CD4-positive, CD25-positive, alpha-beta regulatory T cell (primary cell): ENCODE measurements at regions not wholly inside any gene's neighbourhood (a gene's known extent, or its start where the extent isn't known, plus 50 kb on each side); places are given as distances from the start of the nearest gene placed in this dataset.

Experiments
- ATAC-seq, 2 donors: fragments of 150-1000 bp; cut with Tn5 transposase; one replicate each; pipeline ENCODE4 v1.10.0; 2021; ENCODE audit warnings: low read depth in 2 of 2, moderate number of reproducible peaks in 2 of 2, moderate library complexity in 1 of 2
- DNase-seq, 3 donors: peaks; one replicate each; pipeline versions ENCODE4 v3.0.0 to v3.0.0-alpha.2; 2012 to 2022; ENCODE audit warnings: mixed read lengths in 1 of 3
- H3K27ac ChIP-seq: one replicate; pipeline ENCODE4 v1.7.0; 2013; ENCODE audit warnings: mild to moderate bottlenecking, low read length; ENCODE audit not compliant: insufficient read depth, poor library complexity, severe bottlenecking
- H3K27me3 ChIP-seq: one replicate; pipeline ENCODE4 v1.7.0; 2013; ENCODE audit warnings: low read length; ENCODE audit not compliant: control insufficient read depth, insufficient read depth
- H3K36me3 ChIP-seq: one replicate; pipeline ENCODE4 v1.7.0; 2013; ENCODE audit warnings: mild to moderate bottlenecking, low read length, moderate library complexity; ENCODE audit not compliant: control insufficient read depth, insufficient read depth
- H3K4me1 ChIP-seq: 2 replicates; pipeline ENCODE4 v1.7.0; 2013; ENCODE audit warnings: mild to moderate bottlenecking, low read length; ENCODE audit not compliant: insufficient read depth, control insufficient read depth, poor library complexity, severe bottlenecking
- H3K4me3 ChIP-seq: one replicate; pipeline ENCODE4 v1.7.0; 2013; ENCODE audit warnings: low read depth, mild to moderate bottlenecking, low read length, moderate library complexity
- H3K9me3 ChIP-seq, 2 experiments: 1 replicate in 1 of 2; 2 replicates in 1 of 2; pipeline ENCODE4 v1.7.0; 2013; ENCODE audit warnings: low read length in 2 of 2, mild to moderate bottlenecking in 1 of 2, moderate library complexity in 1 of 2; ENCODE audit not compliant: control insufficient read depth in 2 of 2
- H3K27ac Mint-ChIP-seq, 3 donors: one replicate each; pipeline ENCODE4 v1.8.0; 2020 to 2022; ENCODE audit warnings: mild to moderate bottlenecking in 3 of 3, mixed read lengths in 3 of 3, moderate library complexity in 2 of 3
- H3K27me3 Mint-ChIP-seq: one replicate; pipeline ENCODE4 v1.8.0; 2022; ENCODE audit warnings: mild to moderate bottlenecking, mixed read lengths
- H3K36me3 Mint-ChIP-seq: one replicate; pipeline ENCODE4 v1.8.0; 2020; ENCODE audit warnings: mixed read lengths
- H3K4me1 Mint-ChIP-seq, 4 donors: one replicate each; pipeline ENCODE4 v1.8.0; 2020 to 2022; ENCODE audit warnings: mixed read lengths in 4 of 4, mild to moderate bottlenecking in 1 of 4
- H3K4me3 Mint-ChIP-seq, 4 donors: one replicate each; pipeline ENCODE4 v1.8.0; 2020 to 2022; ENCODE audit warnings: mild to moderate bottlenecking in 4 of 4, mixed read lengths in 4 of 4, moderate library complexity in 3 of 4
- H3K9me3 Mint-ChIP-seq, 7 donors: one replicate each; pipeline ENCODE4 v1.8.0; 2020 to 2022; ENCODE audit warnings: mixed read lengths in 7 of 7, mild to moderate bottlenecking in 3 of 7, moderate library complexity in 2 of 7

DNA sequence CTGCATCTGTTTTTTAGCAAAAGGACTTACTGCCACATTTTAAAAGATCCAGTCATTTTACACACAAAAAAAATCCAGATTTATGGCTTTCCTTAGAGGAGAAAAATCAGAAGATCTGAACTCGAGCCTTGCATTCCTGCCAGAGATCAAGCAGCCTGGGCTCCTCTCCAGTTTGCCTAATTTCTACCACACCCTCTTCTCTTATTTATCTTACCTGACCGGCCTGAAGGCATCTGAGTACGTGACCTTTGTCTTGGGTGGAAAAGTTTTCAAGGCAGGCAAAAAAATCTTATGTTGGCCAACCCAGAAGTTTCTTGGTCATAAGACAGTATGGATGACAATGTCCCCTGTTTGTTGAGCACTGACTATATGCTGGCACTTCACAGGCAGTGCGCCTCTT lies 60.3 kb downstream of the CHRD start:
- no peak for ATAC-seq
- Histone ChIP-seq H3K27me3 (no peaks in the 10 kb centered on the region), H3K4me3 (no peak overlapping the region), H3K4me1 (no peaks in the 10 kb centered on the region), H3K36me3 (no peaks in the 10 kb centered on the region), H3K9me3 (peaks cover 0 to 4% of the 10 kb centered on the region in 2 experiments), H3K27ac (no peak overlapping the region)
- H3K27me3 Mint-ChIP-seq: peaks cover 8% of the 10 kb centered on the region
- H3K27ac Mint-ChIP-seq: no peak overlapping the region
- H3K36me3 Mint-ChIP-seq: no peaks in the 10 kb centered on the region
- no peak overlapping the region for H3K4me3 Mint-ChIP-seq
- peaks cover 0 to 6% (median 0%) of the 10 kb centered on the region in 7 donors for H3K9me3 Mint-ChIP-seq
- peaks cover 0 to 4% (median 1%) of the 10 kb centered on the region in 4 donors for H3K4me1 Mint-ChIP-seq
- DNase-seq: no peak

DNA sequence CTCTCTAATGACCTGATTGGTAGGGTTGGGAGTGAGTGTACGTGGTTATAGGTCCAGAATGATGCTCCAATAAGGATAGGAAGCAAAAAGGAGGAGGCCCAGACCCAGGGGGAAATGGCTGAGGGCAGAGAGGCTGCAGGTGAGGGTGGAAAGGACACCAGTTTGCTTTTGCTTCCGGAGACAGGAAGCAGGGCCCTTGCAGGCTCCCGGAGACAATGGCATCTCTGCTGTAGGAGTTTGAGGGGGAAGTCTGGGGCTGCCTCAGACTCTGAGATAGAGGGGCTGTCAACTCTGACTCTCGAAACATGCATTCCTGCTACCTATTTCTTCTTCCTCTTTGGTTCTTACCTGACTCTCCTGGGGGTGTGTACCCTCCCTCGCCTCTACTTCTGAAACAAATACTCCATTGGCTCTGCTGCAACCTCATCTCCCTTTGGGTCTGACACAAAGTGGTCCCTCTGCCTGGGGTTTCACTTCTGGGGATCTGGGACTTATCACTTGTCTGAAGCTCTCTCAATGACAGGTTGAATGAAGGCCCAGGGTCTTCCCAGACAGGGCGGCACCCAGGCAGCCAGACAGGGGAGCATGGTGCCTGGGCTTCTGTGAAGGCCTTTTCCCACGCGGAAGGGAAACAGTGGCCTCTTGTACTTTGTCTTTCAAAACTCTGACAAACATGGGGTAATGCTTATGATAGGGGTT lies 61.5 kb downstream of the CHRD start:
- no peaks in the 10 kb centered on the region for H3K27me3 ChIP-seq
- peaks cover 0 to 4% of the 10 kb centered on the region in 2 experiments for H3K9me3 ChIP-seq
- no peak overlapping the region for H3K4me3 ChIP-seq
- DNase-seq: peak in 1 of 3 donors; percentile 13
- no peak for ATAC-seq
- Mint-ChIP-seq H3K4me1 (peaks cover 0 to 4% (median 1%) of the 10 kb centered on the region in 4 donors), H3K36me3 (no peaks in the 10 kb centered on the region), H3K27me3 (peaks cover 4% of the 10 kb centered on the region), H3K9me3 (peaks cover 0 to 6% (median 0%) of the 10 kb centered on the region in 7 donors), H3K27ac (no peak overlapping the region), H3K4me3 (no peak overlapping the region)
- no peaks in the 10 kb centered on the region for H3K4me1 ChIP-seq
- H3K27ac ChIP-seq: no peak overlapping the region
- no peaks in the 10 kb centered on the region for H3K36me3 ChIP-seq

DNA sequence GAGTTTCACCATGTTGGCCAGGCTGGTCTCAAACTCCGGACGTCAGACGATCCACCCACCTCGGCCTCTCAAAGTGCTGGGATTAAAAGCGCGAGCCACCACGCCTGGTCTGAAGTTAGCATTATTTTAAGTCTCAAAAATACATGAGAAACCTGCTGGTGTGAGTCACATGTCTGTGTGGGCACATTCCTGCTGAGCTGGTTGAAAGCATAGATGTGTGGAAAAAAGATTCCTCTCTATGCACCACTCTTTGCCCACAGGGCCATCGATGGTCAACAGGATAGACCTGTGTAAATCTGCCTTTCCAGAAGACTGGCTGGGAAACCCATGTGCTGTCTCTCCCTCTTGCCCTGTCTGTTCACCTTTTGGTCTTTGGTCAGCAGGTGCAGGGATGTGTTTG lies 63.5 kb downstream of the CHRD start:
- H3K27ac Mint-ChIP-seq: no peak overlapping the region
- DNase-seq: no peak
- no peaks in the 10 kb centered on the region for H3K36me3 Mint-ChIP-seq

DNA sequence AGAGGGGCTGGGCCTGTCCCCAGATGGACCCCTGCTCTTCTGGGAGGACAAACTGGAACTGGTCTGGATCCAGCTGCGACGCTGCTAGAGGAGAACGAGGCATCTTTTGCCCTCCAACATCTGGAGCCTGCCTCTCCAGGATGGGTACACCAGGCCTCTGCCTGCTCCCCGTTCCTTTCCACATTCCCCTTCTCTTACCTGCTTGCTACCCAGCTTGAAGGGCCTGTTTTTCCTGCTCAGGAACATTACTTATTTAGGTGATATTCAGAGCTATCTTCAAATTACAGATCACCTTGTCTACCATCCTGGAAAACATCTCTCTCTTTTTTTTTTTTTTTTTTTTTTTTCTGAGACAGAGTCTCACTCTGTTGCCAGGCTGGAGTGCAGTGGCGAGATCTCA lies 64.0 kb downstream of the CHRD start:
- Histone ChIP-seq H3K27me3 (no peaks in the 10 kb centered on the region), H3K4me3 (no peak overlapping the region), H3K27ac (no peak overlapping the region), H3K9me3 (no peaks in the 10 kb centered on the region), H3K36me3 (no peaks in the 10 kb centered on the region), H3K4me1 (no peaks in the 10 kb centered on the region)
- peaks cover 4% of the 10 kb centered on the region for H3K27me3 Mint-ChIP-seq
- DNase-seq (no peak), ATAC-seq (no peak)
- H3K27ac Mint-ChIP-seq: no peak overlapping the region
- no peak overlapping the region for H3K4me3 Mint-ChIP-seq
- H3K36me3 Mint-ChIP-seq: no peaks in the 10 kb centered on the region
- H3K9me3 Mint-ChIP-seq: peaks cover 0 to 2% (median 0%) of the 10 kb centered on the region in 7 donors
- peaks cover 0 to 4% (median 1%) of the 10 kb centered on the region in 4 donors for H3K4me1 Mint-ChIP-seq

More for the DNA sequence above, 63.5 kb downstream of the CHRD start:
- peaks cover 0 to 3% (median 0%) of the 10 kb centered on the region in 7 donors for H3K9me3 Mint-ChIP-seq
- no peak overlapping the region for H3K4me3 ChIP-seq
- H3K36me3 ChIP-seq: no peaks in the 10 kb centered on the region
- peaks cover 0 to 1% of the 10 kb centered on the region in 2 experiments for H3K9me3 ChIP-seq
- peaks cover 0 to 4% (median 1%) of the 10 kb centered on the region in 4 donors for H3K4me1 Mint-ChIP-seq
- H3K27me3 ChIP-seq: no peaks in the 10 kb centered on the region
- H3K27me3 Mint-ChIP-seq: peaks cover 4% of the 10 kb centered on the region
- H3K4me1 ChIP-seq: no peaks in the 10 kb centered on the region
- no peak for ATAC-seq
- H3K27ac ChIP-seq: no peak overlapping the region
- H3K4me3 Mint-ChIP-seq: no peak overlapping the region

DNA sequence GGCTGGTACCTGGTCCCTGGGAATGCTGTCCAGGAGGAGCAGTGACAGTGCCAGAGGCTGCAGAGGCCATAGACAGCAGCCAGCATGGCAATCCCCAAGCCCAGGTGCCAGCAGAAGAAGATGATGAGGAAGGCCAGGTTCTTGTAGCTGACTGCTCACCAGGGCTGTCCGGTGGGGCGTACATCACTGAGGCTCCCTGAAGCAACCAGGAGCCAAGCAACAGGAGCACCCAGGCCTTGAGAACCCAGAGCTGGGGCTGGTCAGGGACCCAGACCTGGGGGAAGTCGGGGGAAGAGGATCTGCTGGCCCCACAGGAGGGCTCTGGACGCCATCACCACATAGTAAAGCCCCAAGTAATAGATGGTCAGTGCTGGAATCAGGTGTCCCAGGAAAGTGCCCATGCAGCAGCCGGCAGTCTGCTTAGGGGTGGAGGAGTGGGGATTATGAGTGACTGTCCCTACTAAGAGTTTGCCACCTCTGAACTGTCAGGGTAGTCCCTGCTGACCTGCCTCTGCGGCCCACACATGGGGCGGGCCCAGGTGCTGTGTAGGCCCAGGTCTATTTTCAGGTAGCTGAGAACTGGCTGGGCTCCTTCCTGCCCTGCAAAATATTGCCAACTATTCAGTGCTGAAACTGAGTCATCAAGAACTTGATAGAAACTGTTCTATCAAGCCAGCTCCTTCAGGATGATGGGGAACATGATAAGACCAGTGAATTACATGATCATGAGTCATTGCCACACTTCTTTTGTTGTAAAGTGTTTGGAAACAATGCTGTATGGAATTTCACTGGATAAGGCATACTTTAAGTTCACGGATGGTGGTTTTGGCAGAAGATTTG lies 68.7 kb downstream of the CHRD start:
- no peak overlapping the region for H3K4me3 ChIP-seq
- H3K36me3 Mint-ChIP-seq: no peaks in the 10 kb centered on the region
- H3K4me1 Mint-ChIP-seq: no peaks in the 10 kb centered on the region
- H3K9me3 ChIP-seq: no peaks in the 10 kb centered on the region
- peaks cover 4% of the 10 kb centered on the region for H3K27me3 Mint-ChIP-seq
- no peaks in the 10 kb centered on the region for H3K27me3 ChIP-seq
- peaks cover 0 to 2% (median 0%) of the 10 kb centered on the region in 7 donors for H3K9me3 Mint-ChIP-seq
- no peak overlapping the region for H3K27ac ChIP-seq
- no peaks in the 10 kb centered on the region for H3K4me1 ChIP-seq
- no peak for DNase-seq
- no peak for ATAC-seq
- no peak overlapping the region for H3K4me3 Mint-ChIP-seq
- no peaks in the 10 kb centered on the region for H3K36me3 ChIP-seq
- H3K27ac Mint-ChIP-seq: no peak overlapping the region

DNA sequence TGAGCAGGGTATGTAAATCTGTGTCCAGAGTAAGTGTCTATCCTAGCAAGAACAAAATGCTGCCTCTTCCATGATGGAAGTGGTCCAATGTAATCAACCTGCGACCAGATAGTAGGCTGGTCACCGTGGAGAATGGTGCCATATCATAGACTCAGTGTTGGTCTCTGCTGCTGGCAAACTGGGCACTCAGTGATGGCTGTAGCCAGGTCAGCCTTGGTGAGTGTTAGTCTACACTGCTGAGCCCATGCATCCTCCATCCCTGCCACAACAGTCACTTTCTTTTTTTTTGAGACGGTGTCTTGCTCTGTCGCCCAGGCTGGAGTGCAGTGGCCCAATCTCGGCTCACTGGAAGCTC lies 69.3 kb downstream of the CHRD start:
- Mint-ChIP-seq H3K9me3 (peaks cover 0 to 2% (median 0%) of the 10 kb centered on the region in 7 donors), H3K27me3 (peaks cover 4% of the 10 kb centered on the region), H3K36me3 (no peaks in the 10 kb centered on the region), H3K4me1 (no peaks in the 10 kb centered on the region), H3K4me3 (no peak overlapping the region), H3K27ac (no peak overlapping the region)
- DNase-seq (no peak), ATAC-seq (no peak)
- Histone ChIP-seq H3K9me3 (no peaks in the 10 kb centered on the region), H3K27me3 (no peaks in the 10 kb centered on the region), H3K4me3 (no peak overlapping the region), H3K36me3 (no peaks in the 10 kb centered on the region), H3K4me1 (no peaks in the 10 kb centered on the region), H3K27ac (no peak overlapping the region)

DNA sequence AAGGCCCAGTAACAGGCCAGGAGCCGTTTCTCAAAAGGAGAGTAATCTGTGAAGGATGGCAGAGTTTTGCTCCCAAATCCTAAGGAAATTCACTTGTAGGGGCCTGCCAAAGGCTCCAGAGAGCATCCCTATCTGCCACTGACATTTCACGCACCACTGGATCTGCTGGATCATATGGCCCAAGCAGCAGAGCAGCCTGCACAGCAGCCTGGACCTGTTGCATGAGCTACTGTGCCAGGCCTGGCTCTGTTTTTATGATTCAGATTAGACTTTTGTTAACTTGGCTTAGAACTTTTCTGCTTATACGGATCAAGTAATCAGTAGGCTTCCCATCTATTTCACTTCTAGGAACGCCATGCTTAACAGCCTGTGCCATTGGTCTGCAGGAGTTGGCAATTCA lies 70.7 kb downstream of the CHRD start:
- no peaks in the 10 kb centered on the region for H3K4me1 ChIP-seq
- no peak overlapping the region for H3K27ac Mint-ChIP-seq
- peaks cover 4% of the 10 kb centered on the region for H3K27me3 Mint-ChIP-seq
- H3K27me3 ChIP-seq: no peaks in the 10 kb centered on the region
- DNase-seq: no peak
- no peak for ATAC-seq
- H3K4me1 Mint-ChIP-seq: no peaks in the 10 kb centered on the region
- no peaks in the 10 kb centered on the region for H3K36me3 Mint-ChIP-seq
- no peaks in the 10 kb centered on the region for H3K9me3 ChIP-seq
- no peak overlapping the region for H3K4me3 Mint-ChIP-seq
- H3K4me3 ChIP-seq: no peak overlapping the region
- H3K27ac ChIP-seq: no peak overlapping the region
- no peaks in the 10 kb centered on the region for H3K9me3 Mint-ChIP-seq
- H3K36me3 ChIP-seq: no peaks in the 10 kb centered on the region
